Stimulated activated CD8-positive, alpha-beta memory T cell treated with anti-CD3 and anti-CD28 coated beads, Interleukin-2, amount 100 ng/mL, for 48 hours (primary cell): ENCODE measurements at regions not wholly inside any gene's neighbourhood (a gene's known extent, or its start where the extent isn't known, plus 50 kb on each side); places are given as distances from the start of the nearest gene placed in this dataset.
"Not testable (repeated sequence)": the region's sequence is repeated elsewhere in the genome, so short reads cannot be mapped to it uniquely, and the experiment has no call there.

ENCODE experiments used
- DNase-seq, 2 donors: peaks; one replicate each; pipeline ENCODE4 v3.0.0-alpha.2; 2020; ENCODE audit warnings: low read depth in 2 of 2

DNA sequence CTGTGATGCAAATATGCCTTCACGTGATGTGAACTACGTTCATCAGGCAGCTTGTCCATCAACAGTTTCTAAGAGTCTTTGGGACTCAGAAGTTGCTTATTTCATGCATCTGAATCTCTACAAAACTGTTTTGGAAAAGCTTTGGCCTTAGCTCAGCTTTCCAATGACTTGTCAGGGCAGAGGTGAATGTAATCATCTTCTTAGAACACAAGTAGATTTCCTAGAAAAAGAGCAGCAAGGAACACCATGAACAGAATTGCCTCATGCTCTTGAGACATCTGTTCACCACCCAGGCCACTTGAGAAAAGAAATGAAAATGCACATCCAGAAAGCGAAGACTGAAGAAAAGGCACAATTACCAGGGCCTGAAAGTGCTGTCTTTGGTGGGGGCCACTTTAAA is 105.8 kb upstream of the PDHA1 start:
- no peak for DNase-seq

DNA sequence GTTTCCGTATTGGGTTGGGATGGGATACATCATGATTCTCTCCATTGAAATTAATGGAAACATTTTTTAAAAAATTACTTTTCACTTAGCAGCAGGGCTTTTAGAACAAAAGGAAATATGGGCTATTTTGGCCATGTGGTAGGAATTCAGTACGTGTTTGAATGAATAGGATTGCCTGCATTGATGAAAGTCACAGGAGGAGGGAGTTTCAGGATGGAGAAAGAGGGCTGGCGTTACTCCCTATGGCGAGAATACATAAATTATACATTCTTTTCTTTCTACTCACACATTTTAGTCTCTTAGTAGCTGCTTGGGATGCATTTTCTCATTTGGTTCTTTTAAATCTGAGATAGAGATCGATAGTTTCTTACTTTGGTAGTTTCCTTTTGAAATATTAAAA is 100.3 kb upstream of the PDHA1 start:
- DNase-seq: no peak

DNA sequence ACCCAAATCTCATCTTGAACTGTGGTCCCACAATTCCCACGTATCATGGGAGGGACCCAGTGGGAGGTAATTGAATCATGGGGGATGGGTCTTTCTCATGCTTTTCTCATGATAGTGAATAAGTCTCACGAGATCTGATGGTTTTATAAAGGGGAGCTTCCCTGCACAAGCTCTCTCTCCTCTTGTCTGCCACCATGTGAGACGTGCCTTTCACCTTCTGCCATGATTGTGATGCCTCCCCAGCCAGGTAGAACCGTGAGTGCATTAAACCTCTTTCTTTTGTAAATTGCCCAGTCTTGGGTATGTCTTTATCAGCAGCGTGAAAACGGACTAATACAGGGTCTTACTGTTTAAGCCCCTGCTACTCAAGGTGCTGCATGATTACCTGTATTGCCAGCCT is 98.8 kb upstream of the PDHA1 start:
- not testable (repeated sequence) for DNase-seq

DNA sequence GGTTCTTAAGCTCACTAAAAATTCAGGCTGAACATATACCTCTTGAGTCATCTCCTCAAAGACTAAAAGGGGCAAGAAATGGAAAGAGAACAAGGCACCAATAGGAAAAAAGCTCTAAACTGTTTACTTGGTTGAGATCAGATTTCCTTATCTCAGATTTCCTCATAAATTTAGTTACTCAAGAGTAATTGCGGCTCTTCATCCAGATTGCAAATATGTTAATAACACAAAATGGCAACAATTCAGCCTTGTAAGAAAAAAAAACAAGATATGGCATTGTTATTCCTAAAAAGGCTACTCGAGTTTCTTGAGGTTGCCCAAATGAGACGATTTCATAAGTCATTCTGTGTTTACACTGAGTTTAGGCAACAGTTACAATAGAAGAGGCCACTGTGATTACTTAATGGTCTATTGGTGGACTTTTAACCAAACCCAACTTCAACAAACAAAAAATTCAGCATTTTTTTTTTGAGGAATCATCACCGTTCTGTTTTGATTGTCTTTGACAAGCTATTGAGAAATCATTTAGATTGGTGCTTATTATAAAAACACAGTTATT is 97.9 kb upstream of the PDHA1 start:
- no peak for DNase-seq

DNA sequence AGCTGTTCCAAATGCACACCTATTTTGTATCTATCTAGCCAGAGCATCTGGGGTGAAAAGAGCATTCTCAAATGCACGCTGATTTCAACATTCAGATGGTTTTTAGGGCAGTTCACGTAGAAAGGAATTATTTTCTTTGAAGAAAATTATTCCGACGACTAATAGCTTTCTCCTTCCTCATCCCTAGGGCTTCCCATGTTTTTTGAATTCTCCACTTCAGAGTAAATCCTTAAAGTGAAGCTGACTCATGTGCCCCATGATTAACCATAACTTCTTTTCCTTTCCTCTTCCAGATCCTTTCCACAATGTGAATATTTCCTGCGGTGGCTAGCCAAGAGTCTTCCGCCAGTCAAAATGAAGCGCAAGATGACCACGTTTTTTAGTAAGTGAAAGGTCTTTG is 86.7 kb upstream of the PDHA1 start:
- DNase-seq: no peak

DNA sequence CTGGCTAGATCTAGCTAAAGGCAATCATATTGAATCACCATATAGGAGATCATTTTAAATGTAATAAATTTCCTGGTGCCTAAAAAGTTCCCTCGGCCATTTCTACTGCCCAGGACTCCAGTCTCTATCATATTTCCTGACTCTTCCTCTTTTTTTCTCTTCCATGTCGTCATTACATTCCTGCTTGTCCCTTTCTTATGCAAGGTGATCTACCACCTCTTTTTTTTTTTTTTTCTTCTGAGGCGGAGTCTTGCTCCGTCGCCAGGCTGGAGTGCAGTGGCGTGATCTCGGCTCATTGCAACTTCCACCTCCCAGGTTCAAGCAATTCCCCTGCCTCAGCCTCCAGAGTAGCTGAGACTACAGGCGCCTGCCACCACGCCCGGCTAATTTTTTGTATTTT is 82.7 kb upstream of the PDHA1 start:
- DNase-seq: not testable (repeated sequence)

DNA sequence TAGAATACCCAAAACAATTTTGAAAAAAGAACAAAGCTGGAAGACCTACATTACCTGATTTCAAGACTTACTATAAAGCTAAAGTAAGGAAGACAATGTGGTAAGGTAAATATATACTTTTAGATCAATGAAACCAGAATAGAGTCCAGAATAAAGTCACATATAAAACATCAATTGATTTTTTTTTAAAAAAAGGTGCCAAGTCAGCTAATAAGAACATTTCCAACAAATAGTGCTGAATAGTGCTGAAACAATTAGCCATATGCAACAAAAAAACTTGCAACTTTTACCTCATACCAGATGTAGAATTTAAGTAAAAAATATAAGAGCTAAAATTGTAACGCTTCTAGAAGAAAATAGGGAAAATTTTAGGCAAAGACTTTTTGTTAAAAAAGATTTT is 73.0 kb upstream of the PDHA1 start:
- no peak for DNase-seq

DNA sequence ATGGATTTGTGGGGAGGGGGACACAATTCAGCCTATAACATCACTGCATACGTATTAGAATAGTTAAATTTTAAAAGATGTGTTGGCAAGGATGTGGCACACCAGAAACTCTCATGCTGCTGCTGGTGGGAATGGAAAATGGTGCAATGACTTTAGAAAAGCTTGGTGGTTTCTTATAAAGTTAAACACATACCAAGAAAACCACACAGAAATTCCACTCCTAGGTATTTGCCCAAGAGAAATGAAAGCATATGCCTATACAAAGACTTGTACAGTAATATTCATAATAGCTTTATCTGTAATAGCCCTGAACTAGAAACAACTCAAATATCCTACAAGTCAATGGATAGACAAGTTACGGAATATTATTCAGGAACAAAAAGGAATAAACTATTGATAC is 71.3 kb upstream of the PDHA1 start:
- DNase-seq: no peak

DNA sequence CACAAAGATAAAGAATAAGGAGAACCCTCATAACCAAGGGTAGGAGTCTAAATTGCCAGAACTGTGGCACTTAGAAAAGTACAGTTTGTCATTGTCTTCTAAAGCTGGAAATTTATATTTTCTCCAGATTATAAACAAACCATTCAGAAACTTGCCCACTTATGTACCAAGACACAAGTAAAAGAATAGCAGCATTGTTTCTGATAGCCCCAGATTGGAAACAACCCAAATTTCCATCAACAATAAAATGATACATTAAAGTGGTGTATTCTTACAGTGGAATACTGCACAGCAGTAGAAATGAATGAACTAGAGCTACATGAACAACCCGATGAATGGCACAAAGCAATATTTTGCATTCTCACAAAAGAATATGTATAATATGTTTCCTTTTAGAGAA is 63.1 kb upstream of the PDHA1 start:
- DNase-seq: no peak

DNA sequence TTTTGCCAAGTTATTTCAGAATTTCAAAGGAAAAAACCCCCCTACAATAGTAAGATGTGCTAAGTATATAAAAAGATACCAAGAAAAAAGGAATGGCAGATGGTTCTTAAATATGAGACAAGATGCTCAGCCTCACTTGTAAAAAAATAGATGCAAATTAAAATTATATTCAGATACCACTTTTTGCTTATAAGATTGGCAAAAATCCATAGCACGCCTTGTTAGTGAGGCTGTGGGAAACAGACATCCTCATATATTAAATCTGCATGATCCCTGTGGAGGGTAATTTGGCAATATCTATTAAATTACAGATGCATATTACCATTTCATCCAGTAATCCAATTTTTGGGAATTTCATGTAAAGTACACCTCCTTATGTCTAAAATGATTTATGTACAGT is 62.5 kb upstream of the PDHA1 start:
- no peak for DNase-seq

DNA sequence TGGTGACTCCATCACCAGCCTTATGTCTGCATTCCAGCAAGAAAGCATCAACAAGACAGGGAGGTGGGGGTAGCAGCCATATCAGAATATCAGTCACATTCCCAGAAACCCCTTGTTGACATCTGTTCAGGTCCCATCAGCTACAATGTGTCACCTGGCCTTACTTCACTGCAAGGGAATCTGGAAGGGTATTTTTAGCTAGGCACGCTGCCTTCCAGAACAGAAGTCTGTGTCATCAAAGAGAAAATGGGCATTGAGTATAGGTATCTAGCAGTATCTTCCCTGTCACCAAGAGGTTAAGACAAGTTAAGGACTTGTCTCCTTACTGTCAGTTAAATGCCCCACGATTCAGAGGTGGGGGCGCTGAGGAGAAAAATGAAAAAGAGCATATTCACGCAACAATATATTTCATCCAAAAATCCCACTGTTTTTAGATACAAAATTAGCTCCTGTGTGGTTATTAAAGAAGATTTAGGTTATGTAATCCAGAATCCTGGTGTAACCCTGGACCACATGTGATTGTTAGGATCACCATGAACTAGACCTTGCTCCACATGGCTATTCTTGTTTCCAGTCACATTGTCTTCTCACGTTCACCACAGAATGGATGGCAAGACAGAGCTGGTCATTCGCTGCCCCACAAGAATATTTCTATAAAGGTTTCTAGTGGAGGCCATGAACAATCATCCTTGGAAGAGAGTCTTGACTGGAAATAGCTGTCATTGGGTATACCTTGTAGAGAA is 60.0 kb upstream of the PDHA1 start:
- DNase-seq: no peak

DNA sequence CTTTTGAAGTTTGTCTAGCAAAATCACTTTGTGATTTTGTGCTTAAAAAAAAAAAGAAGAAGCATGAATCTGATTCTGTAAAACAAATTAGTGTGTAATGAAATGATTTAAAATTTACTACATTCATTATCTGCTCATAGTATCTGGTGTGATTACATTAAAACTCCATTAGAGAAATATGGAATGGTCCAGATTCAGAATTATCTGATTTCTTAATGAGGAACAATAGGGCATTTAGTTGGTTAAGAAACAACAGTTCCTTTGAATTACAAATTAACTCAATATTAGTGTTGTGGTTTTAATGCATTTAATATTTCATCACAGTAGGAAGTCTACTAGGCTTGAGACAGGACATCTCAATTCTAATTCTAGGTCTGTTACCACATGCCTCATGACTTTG is 57.9 kb upstream of the PDHA1 start:
- DNase-seq: no peak

DNA sequence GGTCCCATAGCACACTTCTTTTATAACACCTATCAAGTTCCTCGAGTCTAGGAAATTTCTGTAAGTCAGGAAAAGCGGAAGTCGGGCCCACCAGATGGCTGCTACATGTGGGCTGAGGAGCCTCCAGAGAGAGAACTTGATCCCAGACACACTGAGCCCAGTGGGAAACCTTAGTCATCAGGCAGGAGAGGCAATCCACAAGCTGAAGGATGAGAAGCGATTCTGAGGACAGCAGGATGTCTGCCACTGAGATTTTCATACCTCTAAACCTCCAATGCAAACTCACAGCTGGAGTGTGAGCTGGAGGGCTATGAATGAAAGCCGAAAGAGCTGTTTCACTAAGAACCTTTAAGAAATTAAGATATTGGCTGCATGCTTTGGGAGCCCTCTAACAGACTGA is 52.6 kb upstream of the PDHA1 start:
- DNase-seq: no peak

DNA sequence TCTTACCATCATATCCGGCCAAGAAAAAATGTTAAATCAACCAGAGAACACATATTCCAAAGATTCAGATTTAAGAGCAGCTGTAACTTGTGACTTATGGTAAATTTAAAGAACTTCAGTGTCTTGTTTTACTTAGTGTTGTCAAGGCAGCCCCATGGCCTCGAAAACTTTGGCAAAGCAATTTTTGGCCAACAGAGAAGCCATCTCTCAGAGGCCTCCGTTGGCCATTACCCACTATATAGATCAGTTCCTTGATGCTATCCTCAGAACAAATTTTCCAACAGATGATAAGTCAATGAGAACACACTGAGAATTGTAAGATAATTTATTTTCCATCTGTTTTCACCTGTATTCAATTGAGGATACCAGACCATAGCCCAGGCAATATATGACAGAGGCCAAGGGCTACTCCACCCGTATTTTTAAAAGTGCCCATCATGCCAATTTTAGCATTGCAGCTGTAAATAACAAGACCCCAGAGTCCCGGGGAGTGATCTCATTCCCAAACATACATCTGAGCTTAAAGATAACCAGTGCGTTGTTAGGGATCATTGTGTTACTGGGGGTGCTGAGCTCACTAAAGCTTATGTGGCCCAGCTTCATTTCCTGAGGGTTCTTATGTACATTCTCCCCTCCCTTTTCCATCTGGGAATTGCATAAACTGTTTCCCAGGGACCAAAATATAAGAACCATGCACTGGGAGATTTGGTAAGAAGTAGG is 50.0 kb upstream of the PDHA1 start:
- DNase-seq: no peak
